NCI-H1048 (cell line): ENCODE measurements at regions not wholly inside any gene's neighbourhood (a gene's known extent, or its start where the extent isn't known, plus 50 kb on each side); places are given as distances from the start of the nearest gene placed in this dataset.

Experiments used
- DNase-seq: peaks from one replicate; lab custom pipeline; 2025; lab: John Stamatoyannopoulos, UW

GRCh38 chr3:81045976-81046375, 715.5 kb downstream of the GBE1 start:
- DNase-seq: no peak

GRCh38 chr3:81045246-81045645, 716.2 kb downstream of the GBE1 start:
- DNase-seq: no peak

- no peak for DNase-seq
Measured at GRCh38 chr3:81043660-81044199, 717.7 kb downstream of the GBE1 start.

- DNase-seq: no peak
Measured at GRCh38 chr3:81043009-81043408, 718.4 kb downstream of the GBE1 start.

GRCh38 chr3:81041331-81041730, 720.1 kb downstream of the GBE1 start:
- no peak for DNase-seq

- no peak for DNase-seq
Measured at GRCh38 chr3:81040107-81040506, 721.3 kb downstream of the GBE1 start.

GRCh38 chr3:81033684-81034083, 727.8 kb downstream of the GBE1 start:
- no peak for DNase-seq

GRCh38 chr3:81033185-81033584, 728.3 kb downstream of the GBE1 start:
- no peak for DNase-seq

- DNase-seq: no peak
Measured at GRCh38 chr3:81029861-81030260, 731.6 kb downstream of the GBE1 start.

- no peak for DNase-seq
Measured at GRCh38 chr3:81027344-81027743, 734.1 kb downstream of the GBE1 start.

- no peak for DNase-seq
Measured at GRCh38 chr3:81024560-81024959, 736.9 kb downstream of the GBE1 start.

- DNase-seq: no peak
Measured at GRCh38 chr3:81022339-81022738, 739.1 kb downstream of the GBE1 start.

- no peak for DNase-seq
Measured at GRCh38 chr3:81013360-81013759, 748.1 kb downstream of the GBE1 start.

GRCh38 chr3:81005992-81006391, 755.5 kb downstream of the GBE1 start:
- DNase-seq: no peak

GRCh38 chr3:81003817-81004216, 757.6 kb downstream of the GBE1 start:
- DNase-seq: no peak

GRCh38 chr3:81003008-81003645, 758.3 kb downstream of the GBE1 start:
- no peak for DNase-seq

GRCh38 chr3:80999481-80999880, 762.0 kb downstream of the GBE1 start:
- no peak for DNase-seq

- no peak for DNase-seq
Measured at GRCh38 chr3:80998022-80998421, 763.4 kb downstream of the GBE1 start.

- DNase-seq: no peak
Measured at GRCh38 chr3:80997622-80998021, 763.8 kb downstream of the GBE1 start.

- DNase-seq: no peak
Measured at GRCh38 chr3:80994767-80995166, 766.7 kb downstream of the GBE1 start.

- no peak for DNase-seq
Measured at GRCh38 chr3:80994085-80994665, 767.3 kb downstream of the GBE1 start.

GRCh38 chr3:80993241-80993945, 768.1 kb downstream of the GBE1 start:
- no peak for DNase-seq

GRCh38 chr3:80983753-80984152, 777.7 kb downstream of the GBE1 start:
- DNase-seq: no peak
